DND-41 (cell line): ENCODE measurements at regions not wholly inside any gene's neighbourhood (a gene's known extent, or its start where the extent isn't known, plus 50 kb on each side); places are given as distances from the start of the nearest gene placed in this dataset.

Experiments used
- EZH2 ChIP-seq: IDR thresholded peaks from 3 replicates; pipeline ENCODE4 v1.6.1; 2012; ENCODE audit warnings: borderline replicate concordance, low read depth, mild to moderate bottlenecking, moderate library complexity, low read length, inconsistent platforms; ENCODE audit not compliant: severe bottlenecking
- TF ChIP-seq, protein P1 (sequence below): IDR thresholded peaks from 2 replicates; pipeline ENCODE4 v1.5.1; 2012; ENCODE audit warnings: borderline replicate concordance, low read length, moderate library complexity, mild to moderate bottlenecking; ENCODE audit not compliant: poor library complexity, severe bottlenecking; ENCODE audit errors: extremely low read depth

DNA sequence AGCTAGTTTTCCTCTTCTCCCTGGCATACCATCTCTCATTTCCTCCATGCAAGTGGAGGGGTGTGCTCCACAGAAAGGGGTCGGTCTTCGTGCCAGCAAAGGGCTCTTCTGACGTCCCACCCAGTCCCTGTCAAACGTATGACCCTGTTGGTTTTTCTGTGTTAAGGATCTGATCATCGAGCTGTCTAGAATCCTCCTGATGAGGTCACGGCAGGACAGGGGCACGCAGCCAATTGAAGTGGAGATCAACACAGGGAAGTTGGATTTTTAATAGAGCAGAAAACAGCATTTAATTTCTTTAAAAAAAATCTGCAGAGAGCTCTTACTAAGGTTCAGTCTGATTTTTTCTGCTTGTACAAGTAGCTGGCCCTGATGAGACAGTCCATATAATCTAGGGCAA is 339.4 kb downstream of the TEX29 start:
- TF ChIP-seq, protein P1, sequence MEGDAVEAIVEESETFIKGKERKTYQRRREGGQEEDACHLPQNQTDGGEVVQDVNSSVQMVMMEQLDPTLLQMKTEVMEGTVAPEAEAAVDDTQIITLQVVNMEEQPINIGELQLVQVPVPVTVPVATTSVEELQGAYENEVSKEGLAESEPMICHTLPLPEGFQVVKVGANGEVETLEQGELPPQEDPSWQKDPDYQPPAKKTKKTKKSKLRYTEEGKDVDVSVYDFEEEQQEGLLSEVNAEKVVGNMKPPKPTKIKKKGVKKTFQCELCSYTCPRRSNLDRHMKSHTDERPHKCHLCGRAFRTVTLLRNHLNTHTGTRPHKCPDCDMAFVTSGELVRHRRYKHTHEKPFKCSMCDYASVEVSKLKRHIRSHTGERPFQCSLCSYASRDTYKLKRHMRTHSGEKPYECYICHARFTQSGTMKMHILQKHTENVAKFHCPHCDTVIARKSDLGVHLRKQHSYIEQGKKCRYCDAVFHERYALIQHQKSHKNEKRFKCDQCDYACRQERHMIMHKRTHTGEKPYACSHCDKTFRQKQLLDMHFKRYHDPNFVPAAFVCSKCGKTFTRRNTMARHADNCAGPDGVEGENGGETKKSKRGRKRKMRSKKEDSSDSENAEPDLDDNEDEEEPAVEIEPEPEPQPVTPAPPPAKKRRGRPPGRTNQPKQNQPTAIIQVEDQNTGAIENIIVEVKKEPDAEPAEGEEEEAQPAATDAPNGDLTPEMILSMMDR: no peak
- TF ChIP-seq EZH2: no peak
